K562 (cell line): ENCODE measurements at regions not wholly inside any gene's neighbourhood (a gene's known extent, or its start where the extent isn't known, plus 50 kb on each side); places are given as distances from the start of the nearest gene placed in this dataset.

Source experiments
- ATAC-seq: fragments of 200-7000 bp; cut with Tn5 transposase; 3 replicates; pipeline ENCODE4 v1.9.1; 2020; ENCODE audit warnings: moderate library complexity
- BruUV-seq: library from RNA; stranded (reverse); fragments of 400-500 nt; replicated peaks from 2 replicates; lab custom pipeline; 2021; lab: Mats Ljungman, UMichigan
- CTCF ChIA-PET: fragments of 300-600 bp; formaldehyde crosslinking; extraction: SDS; loops from one replicate; lab custom pipeline; 2021; ENCODE audit warnings: low intra/inter-chr PET ratio; lab: Yijun Ruan, JAX
- POLR2A ChIA-PET: fragments of 300-600, 350-650 bp; sonication (Branson Sonifier 250); formaldehyde crosslinking; extraction: SDS; loops from one replicate; lab custom pipeline; 2021; ENCODE audit warnings: antibody characterized with exemption, inconsistent platforms; lab: Yijun Ruan, JAX
- DNase-seq, 4 experiments: peaks; one replicate each; pipeline versions ENCODE4 v3.0.0 to v3.0.0-alpha.2; 2011 to 2018; ENCODE audit warnings: low spot score in 3 of 4, mixed read lengths in 3 of 4; ENCODE audit errors: extremely low read depth in 1 of 4
- FAIRE-seq: peaks from 2 replicates; lab custom pipeline; 2011; peaks lifted over from hg19 to GRCh38; lab: Jason Lieb, UNC
- H2AFZ ChIP-seq: 2 replicates; pipeline ENCODE4 v1.6.0; 2011; ENCODE audit warnings: low read depth, low read length, control low read depth, inconsistent platforms
- H3K27ac ChIP-seq: fragments of 200-600 bp; 3 replicates; pipeline ENCODE4 v1.8.0; 2011; ENCODE audit warnings: low read depth, mild to moderate bottlenecking, control low read depth, inconsistent platforms, low read length, moderate library complexity, mixed read lengths; ENCODE audit errors: extremely low read depth
- H3K27me3 ChIP-seq, 2 experiments: fragments of 300-600 bp in 1 of 2; 2 replicates in 1 of 2; 3 replicates in 1 of 2; pipeline versions ENCODE4 v1.6.0 to v1.8.0; 2011; ENCODE audit warnings: inconsistent platforms in 2 of 2, low read length in 2 of 2, mild to moderate bottlenecking in 1 of 2, mixed read lengths in 1 of 2, moderate library complexity in 1 of 2; ENCODE audit not compliant: control insufficient read depth in 2 of 2, insufficient read depth in 2 of 2
- H3K36me3 ChIP-seq: fragments of 300-600 bp; 3 replicates; pipeline ENCODE4 v1.8.0; 2011; ENCODE audit warnings: mild to moderate bottlenecking, low read length, inconsistent platforms; ENCODE audit not compliant: control insufficient read depth, insufficient read depth
- H3K4me1 ChIP-seq, 2 experiments: fragments of 200-600 bp in 1 of 2; replicated peaks in 1 of 2; 2 replicates in 1 of 2; 3 replicates in 1 of 2; pipeline versions ENCODE4 v1.5.1 to v1.8.0; 2011; ENCODE audit warnings: inconsistent platforms in 2 of 2, low read length in 2 of 2, mild to moderate bottlenecking in 1 of 2, mixed read lengths in 1 of 2, moderate library complexity in 1 of 2; ENCODE audit not compliant: control insufficient read depth in 2 of 2, insufficient read depth in 2 of 2
- H3K4me2 ChIP-seq: 2 replicates; pipeline ENCODE4 v1.6.1; 2011; ENCODE audit warnings: low read length, control low read depth, inconsistent platforms, mixed read lengths; ENCODE audit not compliant: insufficient read depth
- H3K4me3 ChIP-seq: fragments of 200-600 bp; sonication (generic), shearing (Covaris generic); 2 replicates; pipeline ENCODE4 v1.5.1; 2016; ENCODE audit warnings: control low read depth, inconsistent platforms
- H3K79me2 ChIP-seq: fragments of 200-600 bp; 3 replicates; pipeline ENCODE4 v1.8.0; 2011; ENCODE audit warnings: low read length, inconsistent platforms; ENCODE audit not compliant: control insufficient read depth, insufficient read depth
- H3K9ac ChIP-seq, 2 experiments: 2 replicates each; pipeline versions ENCODE4 v1.6.0 to v1.6.1; 2011; ENCODE audit warnings: low read depth in 2 of 2, low read length in 2 of 2, control low read depth in 1 of 2, inconsistent platforms in 1 of 2, mild to moderate bottlenecking in 1 of 2, mixed read lengths in 1 of 2; ENCODE audit not compliant: insufficient read depth in 1 of 2
- H3K9me1 ChIP-seq: one replicate; pipeline ENCODE4 v1.6.0; 2011; ENCODE audit warnings: inconsistent platforms, mild to moderate bottlenecking, low read length, moderate library complexity; ENCODE audit not compliant: control insufficient read depth, insufficient read depth
- H3K9me3 ChIP-seq: replicated peaks from 2 replicates; pipeline ENCODE4 v1.5.1; 2011; ENCODE audit warnings: low read depth, low read length, inconsistent platforms; ENCODE audit not compliant: control insufficient read depth, insufficient read depth
- H4K20me1 ChIP-seq: replicated peaks from 2 replicates; pipeline ENCODE4 v1.6.1; 2011; ENCODE audit warnings: low read length, inconsistent platforms, mixed read lengths; ENCODE audit not compliant: control insufficient read depth, insufficient read depth
- ATF2 ChIP-seq: sonication (generic); formaldehyde crosslinking; IDR thresholded peaks from 2 replicates; pipeline ENCODE4 v1.8.1; 2022; ENCODE audit warnings: missing genetic modification reagents
- CREM ChIP-seq: IDR thresholded peaks from 2 replicates; pipeline ENCODE4 v1.6.1; 2014; ENCODE audit warnings: antibody characterized with exemption, low read depth
- ESRRA ChIP-seq: fragments of 450-650 bp; IDR thresholded peaks from 2 replicates; pipeline ENCODE4 v1.6.1; 2014; ENCODE audit warnings: low read depth, mild to moderate bottlenecking, moderate library complexity, borderline replicate concordance
- RHOXF2B ChIP-seq: fragments of 250-450 bp; sonication (Bioruptor Pico); conservative IDR thresholded peaks from 2 replicates; pipeline ENCODE4 v1.5.1; 2021
- TFAM ChIP-seq: fragments of 250-450 bp; sonication (Bioruptor Pico); conservative IDR thresholded peaks from 2 replicates; pipeline ENCODE4 v1.5.0; 2021; ENCODE audit warnings: mild to moderate bottlenecking, moderate library complexity
- ZBTB33 ChIP-seq: sonication (generic); formaldehyde crosslinking; IDR thresholded peaks from 2 replicates; pipeline ENCODE4 v1.8.1; 2023; ENCODE audit warnings: mild to moderate bottlenecking, missing genetic modification reagents
- ZNF436 ChIP-seq: fragments of 250-450, 450-650 bp; sonication (Bioruptor Pico); formaldehyde crosslinking; IDR thresholded peaks from 2 replicates; pipeline ENCODE4 v1.7.0; 2020; ENCODE audit warnings: mild to moderate bottlenecking
- WGBS: fragments of 100-300 bp; shearing (Covaris generic); methylation state at CpG from one replicate; pipeline ENCODE4 v1.1.6; 2016; ENCODE audit warnings: low coverage, mixed read lengths; ENCODE audit not compliant: insufficient coverage; ENCODE audit errors: missing lambda C conversion rate; 5-methylcytosine and 5-hydroxymethylcytosine counted together
- in situ Hi-C: fragments of 300-500 bp; cut with MboI; formaldehyde crosslinking; loops from 4 replicates; pipeline ENCODE4 v1.15.0; 2018; ENCODE audit warnings: inconsistent platforms, mixed read lengths
- intact Hi-C: fragments of 100-400 bp; cut with micrococcal nuclease; formaldehyde crosslinking; loops from 2 replicates; pipeline ENCODE4 v1.14.2; 2022

- no peak for ATAC-seq
- TF ChIP-seq RHOXF2B (CRISPR knock-in tag), result no peak
- TF ChIP-seq ZBTB33 (CRISPR knock-in tag), result peak; percentile 28; the same call in 1 of the 2 replicates
- no peak for TF ChIP-seq ATF2
- TF ChIP-seq CREM, result no peak
- no peak for TF ChIP-seq TFAM (CRISPR knock-in tag)
- TF ChIP-seq ZNF436 (CRISPR knock-in tag), result no peak
- TF ChIP-seq ESRRA, result no peak
- TF ChIP-seq, all 486 proteins: peak for 1
These were observed 93.0 kb upstream of the SLC39A10 start for GRCh38 chr2:195563857-195564512.

More at GRCh38 chr2:195563857-195564512, 93.0 kb upstream of the SLC39A10 start:
- FAIRE-seq (no peak), DNase-seq (no peak)
- Histone ChIP-seq H3K79me2 (no peaks in the 10 kb centered on the region), H3K36me3 (no peaks in the 10 kb centered on the region), H3K27ac (no peak overlapping the region), H3K4me2 (no peak overlapping the region), H4K20me1 (no peaks in the 10 kb centered on the region), H3K9me1 (no peaks in the 10 kb centered on the region), H3K9ac (no peak overlapping the region), H3K4me1 (peaks cover 7 to 17% of the 10 kb centered on the region in 2 experiments; a peak in 3 of 5 replicates), H2AFZ (no peak overlapping the region), H3K4me3 (no peak overlapping the region), H3K27me3 (no peaks in the 10 kb centered on the region), H3K9me3 (peaks cover 2% of the 10 kb centered on the region)
- intact Hi-C loops (no loop called here), in situ Hi-C loops (no loop called here)
- POLR2A ChIA-PET, result no interaction called here
- CTCF ChIA-PET, result no interaction called here
- WGBS, result 93% methylated on average over 9 of the region's 12 CpGs
- no TSS peak for BruUV-seq
